ENCODE measurements at regions not wholly inside any gene's neighbourhood (a gene's known extent, or its start where the extent isn't known, plus 50 kb on each side); places are given as distances from the start of the nearest gene placed in this dataset.
"Not testable (repeated sequence)": the region's sequence is repeated elsewhere in the genome, so short reads cannot be mapped to it uniquely, and the experiment has no call there.

DNA sequence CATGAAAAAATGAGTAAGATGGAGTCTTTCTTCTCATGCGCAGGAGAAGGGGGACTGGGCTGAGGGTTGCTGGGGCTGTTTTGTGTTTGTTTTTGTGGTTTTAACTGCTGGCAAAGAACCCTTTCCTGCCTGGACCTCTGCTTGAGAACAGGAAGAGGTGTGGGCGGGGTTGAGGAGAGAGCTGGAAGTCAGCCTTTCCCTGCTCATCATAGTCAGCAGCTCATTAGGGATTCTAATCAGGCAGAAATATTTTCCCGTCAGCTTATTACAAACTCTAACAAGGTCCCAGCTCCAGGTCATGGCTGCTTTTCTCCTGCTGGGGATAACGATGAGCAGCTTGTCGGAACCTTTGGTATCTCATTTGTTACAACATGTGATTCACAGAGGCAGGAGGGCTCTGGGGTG is 185.0 kb upstream of the NRXN3 start:
- no peak for DNase-seq (ENCODE audit: low read depth)

GRCh38 chr14:77986773-77987172 is 183.4 kb upstream of the NRXN3 start:
- DNase-seq (ENCODE audit: low read depth): no peak

DNA sequence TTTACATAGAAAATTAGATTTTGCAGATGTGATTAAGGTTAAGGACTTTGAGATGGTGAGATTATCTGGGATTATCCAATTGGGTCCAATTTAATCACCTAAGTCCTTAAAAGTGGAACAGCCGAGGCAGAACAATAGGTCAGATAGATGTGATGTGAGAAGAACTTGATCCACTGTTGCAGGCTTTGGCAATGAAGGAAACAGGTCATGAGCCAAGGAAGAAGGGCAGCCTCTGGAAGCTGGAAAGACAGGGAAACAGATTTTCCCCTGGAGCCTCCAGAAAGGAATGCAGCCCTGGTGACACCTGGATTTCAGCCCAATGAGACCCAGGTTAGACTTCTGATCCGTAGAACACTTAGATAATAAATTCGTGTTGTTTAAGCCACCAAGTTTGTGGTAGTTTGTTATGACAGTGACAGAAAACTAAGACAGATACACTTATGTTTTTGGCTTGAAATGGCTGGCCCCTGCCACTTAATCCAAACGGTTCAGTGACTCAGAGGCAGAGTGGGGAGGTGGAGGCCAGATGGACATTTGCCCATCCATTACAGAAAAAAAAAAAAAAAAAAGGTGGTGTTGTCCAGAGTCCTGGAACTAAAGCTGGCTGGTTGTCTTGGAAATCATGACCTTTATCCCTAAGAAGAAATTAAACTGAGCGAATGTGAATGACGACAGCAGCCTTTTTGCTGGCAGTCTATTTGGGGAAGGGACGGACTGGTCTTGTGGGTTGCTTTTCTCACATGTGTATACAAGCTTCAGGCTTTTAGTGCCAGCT is 181.9 kb upstream of the NRXN3 start:
- DNase-seq (ENCODE audit: low read depth): no peak

DNA sequence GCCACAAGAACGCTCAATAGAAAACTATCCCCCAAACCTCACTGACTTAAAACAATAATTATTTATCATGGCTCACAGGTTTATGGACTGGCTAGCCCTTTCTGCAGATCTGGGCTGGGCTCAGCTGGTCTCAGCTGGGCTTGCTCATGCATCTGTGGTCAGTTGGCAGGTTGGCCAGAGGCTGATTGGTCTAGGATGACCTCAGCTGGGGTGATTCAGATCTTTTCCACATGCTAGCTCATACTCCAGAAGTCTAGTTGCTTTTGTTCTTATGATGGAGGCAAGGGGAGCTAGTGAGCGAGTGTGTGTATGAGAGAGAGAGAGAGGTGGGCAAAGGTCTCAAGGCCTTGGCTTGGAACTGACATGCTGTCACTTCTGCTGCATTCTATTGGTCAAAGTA is 181.2 kb upstream of the NRXN3 start:
- no peak for DNase-seq (ENCODE audit: low read depth)

DNA sequence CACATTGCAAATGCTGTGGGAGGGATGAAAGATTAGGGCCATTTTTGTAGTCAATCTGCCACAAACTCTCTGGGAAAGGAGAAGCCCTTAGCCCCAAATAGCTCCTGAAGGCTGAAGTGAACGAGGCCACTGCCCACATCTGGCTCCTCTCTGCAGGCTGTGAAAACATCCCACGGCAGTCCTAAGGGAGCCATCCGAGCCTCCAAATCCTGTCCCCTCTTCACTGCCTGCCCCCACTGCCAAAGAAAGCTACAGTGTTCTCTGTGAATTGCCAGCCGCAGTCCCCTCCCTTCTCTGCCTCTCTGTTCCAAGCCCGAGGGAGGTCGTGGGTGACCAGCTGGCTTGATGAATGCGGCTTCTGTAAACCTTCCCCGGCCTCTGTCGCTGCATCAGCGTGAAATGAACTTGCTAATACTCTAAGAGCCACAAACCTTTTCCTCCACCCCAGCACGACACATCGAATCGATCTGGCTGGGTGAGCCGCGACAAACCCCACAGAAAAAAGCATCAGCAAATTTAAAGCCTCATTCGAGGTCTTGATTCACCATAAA is 180.7 kb upstream of the NRXN3 start:
- no peak for DNase-seq (ENCODE audit: low read depth)

- DNase-seq (ENCODE audit: low read depth): no peak
Observed at GRCh38 chr14:77990337-77990736, 179.8 kb upstream of the NRXN3 start.

DNA sequence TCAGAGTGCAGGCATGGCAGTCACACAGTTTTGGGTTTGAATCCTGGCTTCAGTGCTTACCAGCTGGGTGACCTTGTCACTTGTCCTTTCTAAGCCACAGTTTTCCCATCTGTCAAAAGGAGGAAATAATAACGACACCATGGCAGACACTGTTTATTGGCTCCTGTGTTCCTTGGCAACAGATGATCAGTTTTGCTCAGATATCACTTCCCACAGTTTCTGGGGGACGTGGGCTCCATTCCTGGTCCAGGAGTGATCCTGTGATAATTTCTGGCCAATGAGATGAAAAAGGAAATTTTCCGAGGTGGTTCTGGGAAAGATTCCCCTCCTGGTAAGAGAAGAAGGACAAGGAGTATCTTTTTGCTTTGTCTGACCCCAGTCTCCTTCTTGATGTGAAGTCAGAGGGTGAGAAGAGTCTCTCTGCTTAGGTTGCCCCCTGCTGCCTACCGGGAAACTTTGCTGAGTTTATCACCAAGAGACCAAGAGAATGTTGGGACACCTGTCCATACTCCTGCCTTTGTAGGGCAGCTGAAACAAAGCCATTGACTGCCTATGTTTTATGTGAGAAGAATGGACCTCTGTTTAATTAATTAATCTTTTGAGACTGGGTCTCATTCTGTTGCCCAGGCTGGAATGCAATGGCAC is 178.9 kb upstream of the NRXN3 start:
- DNase-seq (ENCODE audit: low read depth): no peak

DNA sequence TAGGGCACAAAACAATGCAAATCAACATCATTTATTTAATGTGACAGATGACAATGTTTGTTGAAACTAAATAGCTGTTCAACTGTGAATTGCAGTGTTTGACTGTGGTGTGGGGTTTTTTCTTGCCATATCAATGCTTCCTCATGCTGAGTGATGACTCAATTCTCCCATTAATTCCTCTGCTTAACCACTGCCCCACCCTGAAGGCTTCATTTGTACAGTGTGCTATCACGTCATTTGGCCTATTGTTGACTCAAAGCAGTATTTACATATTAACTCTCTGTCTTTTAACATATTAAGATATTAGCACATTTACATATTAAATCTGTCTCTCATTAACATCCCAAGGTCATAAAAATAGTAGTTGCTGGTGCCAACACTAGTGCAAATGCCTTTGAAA is 164.8 kb upstream of the NRXN3 start:
- no peak for DNase-seq (ENCODE audit: low read depth)

DNA sequence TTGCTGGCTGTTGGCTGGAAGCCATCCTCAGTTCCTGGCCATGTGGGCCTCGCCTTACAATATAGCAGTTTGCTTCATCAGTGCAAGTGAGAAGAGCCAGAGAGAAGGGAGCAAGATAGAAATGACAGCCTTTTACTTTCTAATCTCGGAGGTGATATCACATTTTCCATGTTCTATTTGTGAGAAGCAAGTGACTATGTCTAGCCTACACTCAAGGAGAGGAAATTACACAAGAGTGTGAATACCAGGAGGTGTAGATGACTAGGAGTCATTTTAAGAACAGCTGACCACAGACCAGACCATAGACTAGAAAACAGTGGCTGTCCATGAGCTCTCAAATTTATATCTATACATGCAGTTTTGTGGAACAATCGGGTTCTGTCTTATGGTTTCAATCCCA is 163.0 kb upstream of the NRXN3 start:
- DNase-seq (ENCODE audit: low read depth): no peak

- no peak for DNase-seq (ENCODE audit: low read depth)
Observed at GRCh38 chr14:78010688-78011087, 159.5 kb upstream of the NRXN3 start.

- DNase-seq (ENCODE audit: low read depth): not testable (repeated sequence)
Observed at GRCh38 chr14:78013911-78014310, 156.3 kb upstream of the NRXN3 start.

GRCh38 chr14:78016532-78016931 is 153.6 kb upstream of the NRXN3 start:
- DNase-seq (ENCODE audit: low read depth): no peak

- no peak for DNase-seq (ENCODE audit: low read depth)
Observed at GRCh38 chr14:78018283-78018682, 151.9 kb upstream of the NRXN3 start.

DNA sequence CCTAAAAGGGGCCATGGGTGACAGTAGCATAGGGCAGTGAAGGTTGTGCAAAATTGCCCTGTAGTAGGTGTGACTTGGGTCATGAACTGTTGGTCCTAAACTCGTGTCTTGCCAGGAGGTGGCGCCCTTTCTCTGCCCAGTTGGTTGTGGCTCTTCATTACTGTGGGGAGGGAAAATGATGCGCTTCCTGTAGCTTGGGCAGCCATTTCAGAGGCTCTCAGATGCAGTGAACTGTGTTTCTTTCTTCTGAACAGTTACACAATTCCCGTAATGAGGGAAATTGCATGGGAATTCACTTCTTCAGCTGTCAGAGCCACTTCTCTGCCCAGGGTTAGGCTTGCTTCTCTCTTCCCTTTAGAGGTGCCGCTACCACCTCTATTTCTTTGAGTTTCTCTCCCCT is 148.1 kb upstream of the NRXN3 start:
- DNase-seq (ENCODE audit: low read depth): peak; percentile 17

DNA sequence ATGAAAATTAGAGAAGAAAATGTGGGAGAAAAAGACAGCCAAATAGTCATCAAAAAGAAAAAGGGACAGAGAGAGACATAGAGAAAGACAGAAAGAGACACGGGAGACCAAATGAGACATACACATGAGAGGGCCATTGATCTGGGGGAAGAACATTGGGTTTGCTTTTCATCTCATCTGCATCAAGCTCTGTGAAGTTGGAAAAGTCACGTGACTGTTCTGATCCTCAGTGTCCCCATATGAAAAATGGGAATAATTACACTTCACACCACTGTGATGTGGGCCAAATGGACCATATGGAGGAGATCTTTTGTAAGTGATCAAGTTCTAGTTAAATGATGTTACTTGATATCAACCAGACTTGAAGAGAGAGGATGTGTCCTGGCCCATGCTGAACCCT is 147.1 kb upstream of the NRXN3 start:
- DNase-seq (ENCODE audit: low read depth): no peak

DNA sequence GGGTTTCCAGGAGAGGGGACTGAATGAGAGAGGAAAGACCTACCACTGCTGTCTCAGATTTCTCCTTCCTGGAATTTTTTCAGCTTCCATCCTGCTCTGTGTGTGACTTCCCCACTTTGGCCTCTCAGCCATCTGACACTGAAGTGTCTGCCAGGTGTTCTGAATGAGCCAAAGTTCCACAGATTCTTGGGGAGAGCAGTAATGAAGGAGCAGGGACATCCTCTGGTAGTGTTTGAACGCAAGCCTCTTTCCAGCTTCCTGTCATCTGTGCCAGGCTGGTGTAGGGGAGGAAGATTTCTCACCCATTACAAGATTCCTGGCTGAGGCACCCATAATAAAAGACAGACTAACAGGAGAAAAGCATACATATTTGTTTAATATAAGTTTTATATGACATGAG is 141.7 kb upstream of the NRXN3 start:
- no peak for DNase-seq (ENCODE audit: low read depth)

DNA sequence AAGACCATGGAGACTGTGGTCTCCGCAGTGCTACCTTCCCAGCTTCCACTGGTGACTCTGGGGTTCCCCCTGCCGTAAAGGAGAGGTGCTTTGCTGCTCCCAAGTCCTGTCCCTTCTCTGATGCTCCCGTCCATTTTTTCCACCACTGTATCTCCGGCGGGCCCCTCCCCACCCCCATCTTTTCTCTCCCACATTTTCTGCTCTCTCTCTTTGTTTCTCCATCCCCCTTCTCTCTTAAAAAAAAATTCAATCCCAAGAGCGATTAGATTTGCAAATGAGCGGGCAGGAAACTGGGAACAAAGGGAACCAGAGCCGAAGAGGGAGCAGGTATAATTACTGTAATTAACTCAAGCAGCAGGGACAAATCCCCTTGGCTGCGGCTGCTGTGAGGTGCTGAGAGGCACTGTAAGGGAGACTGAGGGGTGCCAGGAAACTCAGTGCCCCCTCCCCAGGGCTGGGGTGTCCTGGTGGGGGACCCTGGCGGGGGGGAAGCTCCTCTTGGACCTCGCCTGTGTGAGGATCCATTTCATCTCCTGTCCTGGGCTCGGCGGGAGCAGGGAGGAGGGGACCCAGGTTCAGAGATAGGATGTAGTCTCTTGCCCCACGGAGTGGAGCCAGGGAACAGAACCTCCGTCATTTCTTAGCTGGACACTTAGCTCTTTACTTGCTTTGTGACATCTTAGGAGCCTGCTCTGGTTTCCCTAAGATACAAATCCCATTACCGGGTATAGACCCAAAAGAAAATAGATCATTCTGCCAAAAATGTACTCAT is 140.4 kb upstream of the NRXN3 start:
- no peak for DNase-seq (ENCODE audit: low read depth)

DNA sequence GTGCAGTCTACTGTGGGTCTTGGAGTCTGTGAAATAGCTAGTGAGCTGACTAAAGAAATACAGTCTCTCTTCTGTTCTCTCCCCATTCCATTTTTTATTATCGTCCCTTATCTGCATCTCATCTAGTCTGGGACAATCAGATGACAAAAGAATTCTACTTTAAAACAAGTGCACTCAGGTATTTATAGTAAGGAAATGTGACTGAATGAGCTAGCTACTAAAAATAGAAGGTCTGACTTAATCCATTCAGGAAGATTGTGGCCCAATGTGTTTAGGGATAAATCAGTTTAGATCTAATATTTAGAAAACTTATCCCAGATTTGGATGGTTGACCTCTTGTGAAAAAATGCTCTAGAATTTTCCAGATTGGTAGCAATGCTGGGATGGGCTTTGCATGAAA is 126.8 kb upstream of the NRXN3 start:
- no peak for DNase-seq (ENCODE audit: low read depth)

DNA sequence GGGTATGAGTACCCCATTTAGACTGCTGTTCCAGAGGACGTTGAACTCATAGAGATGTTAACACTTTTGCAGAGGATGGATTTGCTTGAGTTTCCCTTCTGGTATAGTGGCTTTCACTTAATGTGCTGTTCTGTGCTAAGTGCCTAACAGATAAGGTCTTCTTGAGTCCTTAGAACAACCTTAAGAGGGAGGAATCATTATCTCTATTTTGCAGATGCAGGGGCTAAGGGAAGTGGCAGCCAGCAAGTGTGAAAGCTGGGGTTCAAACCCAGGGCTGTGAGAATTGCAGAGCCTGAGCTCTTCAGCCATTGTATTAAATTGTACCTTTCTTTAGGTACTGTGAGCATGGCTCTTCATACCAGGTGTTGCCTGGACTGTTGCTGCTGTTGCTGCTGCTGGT is 122.1 kb upstream of the NRXN3 start:
- DNase-seq (ENCODE audit: low read depth): no peak

GRCh38 chr14:78056890-78057289 is 113.3 kb upstream of the NRXN3 start:
- not testable (repeated sequence) for DNase-seq (ENCODE audit: low read depth)

DNA sequence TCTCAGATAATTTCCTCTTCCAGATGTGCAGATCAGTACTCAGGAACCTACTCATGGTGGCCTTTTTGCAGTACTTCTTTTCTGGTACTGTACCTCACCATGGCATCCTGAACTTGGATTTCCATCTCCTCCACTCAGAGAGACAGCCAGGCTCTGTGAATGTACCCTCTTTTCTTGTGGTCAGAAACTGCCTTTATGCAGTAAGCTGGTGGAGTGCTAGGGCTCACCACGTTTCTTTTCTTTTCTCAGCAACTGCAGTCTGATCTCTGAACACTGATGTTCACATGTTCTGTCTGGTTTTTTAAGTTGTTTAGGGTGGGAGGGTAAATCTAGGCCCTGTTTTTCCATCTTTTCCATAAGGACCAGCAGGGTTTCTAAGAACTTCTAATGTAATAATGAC is 99.8 kb upstream of the NRXN3 start:
- no peak for DNase-seq (ENCODE audit: low read depth)

DNA sequence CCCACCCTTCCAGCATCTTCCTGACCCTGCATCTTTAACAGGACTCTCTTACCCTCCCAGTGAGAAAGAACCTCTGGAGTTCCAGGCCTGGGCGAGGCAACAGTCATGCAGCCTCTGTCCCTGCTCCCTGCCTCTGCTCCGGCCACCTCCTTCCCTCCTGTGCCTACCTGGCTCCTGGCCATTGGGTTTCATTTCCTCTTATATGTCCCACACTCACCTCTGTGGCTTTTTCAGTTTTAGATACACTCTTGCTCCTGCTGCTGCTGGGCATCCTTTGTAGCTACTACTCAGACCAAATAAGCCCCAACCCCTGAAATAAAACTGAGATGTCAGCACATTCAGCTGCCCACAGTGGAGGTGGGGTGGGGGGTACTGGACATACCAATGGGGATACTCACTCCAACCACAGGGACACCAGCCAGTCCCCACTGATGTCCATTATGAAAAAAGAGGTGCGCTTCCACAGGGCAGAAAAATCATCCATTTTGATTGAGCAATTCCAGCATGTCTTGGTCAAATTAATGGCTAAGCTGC is 99.1 kb upstream of the NRXN3 start:
- DNase-seq (ENCODE audit: low read depth): no peak

DNA sequence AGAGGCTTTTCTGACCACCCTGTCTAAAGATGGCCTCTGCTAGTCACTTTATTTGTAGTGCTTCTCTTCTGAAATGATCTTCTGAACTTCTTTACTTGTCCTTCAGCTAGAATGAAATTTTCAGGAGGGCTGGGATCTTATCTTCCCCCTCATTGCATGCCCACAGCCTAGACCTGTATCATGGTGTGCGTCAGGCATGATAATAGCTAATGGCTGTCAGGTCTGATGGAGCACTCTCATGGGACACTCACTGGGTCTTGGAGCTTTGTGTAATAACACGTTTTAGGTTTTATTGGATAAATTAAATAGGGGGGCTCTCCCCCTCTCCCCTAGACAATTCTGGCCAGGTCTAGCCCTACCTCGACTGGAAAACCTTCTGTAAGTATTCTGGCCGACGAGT is 97.1 kb upstream of the NRXN3 start:
- no peak for DNase-seq (ENCODE audit: low read depth)
